ENCODE measurements at regions not wholly inside any gene's neighbourhood (a gene's known extent, or its start where the extent isn't known, plus 50 kb on each side); places are given as distances from the start of the nearest gene placed in this dataset.

GRCh38 chr7:85714043-85714578 lies 527.3 kb upstream of the SEMA3D start:
- H3K4me3 Mint-ChIP-seq (ENCODE audit: unreplicated experiment) = no peak overlapping the region
- H3K27ac Mint-ChIP-seq (ENCODE audit: low read depth, unreplicated experiment) = no peak overlapping the region
- intact Hi-C loops (cut with micrococcal nuclease) = no loop called here
- TF ChIP-seq CTCF (IDR thresholded peaks at IDR 0.05; ENCODE audit: unreplicated experiment) = no peak
- ChIA-PET POLR2A (no interaction called here), CTCF (no interaction called here)
- no TSS peak for BruUV-seq (replicated peaks)
- H3K9me3 Mint-ChIP-seq (ENCODE audit: unreplicated experiment) = no peaks in the 10 kb centered on the region
- no peak for DNase-seq (ENCODE audit: unreplicated experiment)
- no peaks in the 10 kb centered on the region for H3K4me1 Mint-ChIP-seq (ENCODE audit: insufficient read depth, unreplicated experiment)
- no peaks in the 10 kb centered on the region for H3K36me3 Mint-ChIP-seq (ENCODE audit: insufficient read depth, unreplicated experiment)
- H3K27me3 Mint-ChIP-seq (ENCODE audit: insufficient read depth, unreplicated experiment) = no peaks in the 10 kb centered on the region

DNA sequence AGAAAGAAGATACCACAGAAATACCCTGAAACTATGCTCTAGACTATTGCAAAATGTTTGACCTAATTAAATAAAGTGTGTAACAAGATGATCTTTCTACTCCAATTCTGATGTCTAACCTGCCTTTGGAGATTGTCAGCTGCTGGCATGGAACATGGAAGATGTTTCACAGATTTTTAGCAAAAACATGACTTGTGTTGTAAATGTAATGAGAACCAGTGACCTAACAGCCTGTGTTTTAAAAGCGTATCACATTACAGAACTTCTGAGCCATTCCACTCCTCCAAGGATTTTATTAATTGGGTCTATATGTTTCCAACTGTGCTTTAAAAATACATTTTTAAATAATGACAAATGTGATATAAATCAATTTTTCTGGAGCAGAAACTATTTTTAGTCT lies 526.3 kb upstream of the SEMA3D start:
- H3K27me3 Mint-ChIP-seq (ENCODE audit: insufficient read depth, unreplicated experiment) = no peaks in the 10 kb centered on the region
- no peak for TF ChIP-seq CTCF (IDR thresholded peaks at IDR 0.05; ENCODE audit: unreplicated experiment)
- ChIA-PET POLR2A (no interaction called here), CTCF (no interaction called here)
- H3K36me3 Mint-ChIP-seq (ENCODE audit: insufficient read depth, unreplicated experiment) = no peaks in the 10 kb centered on the region
- H3K4me1 Mint-ChIP-seq (ENCODE audit: insufficient read depth, unreplicated experiment) = no peaks in the 10 kb centered on the region
- H3K4me3 Mint-ChIP-seq (ENCODE audit: unreplicated experiment) = no peak overlapping the region
- no TSS peak for BruUV-seq (replicated peaks)
- no peak for DNase-seq (ENCODE audit: unreplicated experiment)
- H3K27ac Mint-ChIP-seq (ENCODE audit: low read depth, unreplicated experiment) = no peak overlapping the region
- H3K9me3 Mint-ChIP-seq (ENCODE audit: unreplicated experiment) = no peaks in the 10 kb centered on the region
- intact Hi-C loops (cut with micrococcal nuclease) = no loop called here

DNA sequence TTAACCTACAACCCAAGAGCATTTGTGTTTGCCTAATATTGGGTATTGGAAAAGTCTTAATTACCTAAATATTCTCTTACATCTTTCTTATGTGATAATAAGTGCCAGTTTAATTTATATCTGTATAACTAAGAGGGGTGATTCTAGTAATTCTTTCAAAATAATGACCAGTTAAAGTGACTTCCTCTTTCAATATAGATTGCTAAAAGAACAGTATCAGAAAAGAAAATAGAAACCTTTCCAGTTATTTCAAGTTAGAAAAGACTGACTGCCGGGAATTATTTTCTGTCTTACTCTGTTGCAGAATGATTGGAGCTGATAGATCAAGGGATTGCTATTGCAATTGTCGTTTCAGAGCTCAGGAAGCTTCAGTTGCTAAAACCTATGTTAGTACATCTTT lies 525.0 kb upstream of the SEMA3D start:
- BruUV-seq (replicated peaks) = no TSS peak
- Mint-ChIP-seq H3K27ac (ENCODE audit: low read depth, unreplicated experiment) (no peak overlapping the region), H3K4me1 (ENCODE audit: insufficient read depth, unreplicated experiment) (no peaks in the 10 kb centered on the region), H3K27me3 (ENCODE audit: insufficient read depth, unreplicated experiment) (no peaks in the 10 kb centered on the region), H3K36me3 (ENCODE audit: insufficient read depth, unreplicated experiment) (no peaks in the 10 kb centered on the region), H3K9me3 (ENCODE audit: unreplicated experiment) (no peaks in the 10 kb centered on the region), H3K4me3 (ENCODE audit: unreplicated experiment) (no peak overlapping the region)
- CTCF ChIA-PET = interaction anchor here (1.1 kb wide), 1 partner anchor 8 kb away, joined by 3 read pairs; no protein-coding TSS in a partner anchor
- no peak for TF ChIP-seq CTCF (IDR thresholded peaks at IDR 0.05; ENCODE audit: unreplicated experiment)
- DNase-seq (ENCODE audit: unreplicated experiment) = no peak
- POLR2A ChIA-PET = no interaction called here
- intact Hi-C loops (cut with micrococcal nuclease) = no loop called here

- intact Hi-C loops (cut with micrococcal nuclease) = no loop called here
- POLR2A ChIA-PET = no interaction called here
- no TSS peak for BruUV-seq (replicated peaks)
Observed at GRCh38 chr7:85710960-85711359, 524.1 kb upstream of the SEMA3D start.

More at GRCh38 chr7:85710960-85711359, 524.1 kb upstream of the SEMA3D start:
- CTCF ChIA-PET = interaction anchor here (0.8 to 1.1 kb wide), 2 partner anchors 9 to 157 kb away, joined by 3 read pairs; no protein-coding TSS in a partner anchor
- no peak overlapping the region for H3K27ac Mint-ChIP-seq (ENCODE audit: low read depth, unreplicated experiment)
- no peaks in the 10 kb centered on the region for H3K27me3 Mint-ChIP-seq (ENCODE audit: insufficient read depth, unreplicated experiment)
- no peak overlapping the region for H3K4me3 Mint-ChIP-seq (ENCODE audit: unreplicated experiment)
- no peaks in the 10 kb centered on the region for H3K4me1 Mint-ChIP-seq (ENCODE audit: insufficient read depth, unreplicated experiment)
- TF ChIP-seq CTCF (IDR thresholded peaks at IDR 0.05; ENCODE audit: unreplicated experiment) = no peak
- no peak for DNase-seq (ENCODE audit: unreplicated experiment)
- no peaks in the 10 kb centered on the region for H3K9me3 Mint-ChIP-seq (ENCODE audit: unreplicated experiment)
- no peaks in the 10 kb centered on the region for H3K36me3 Mint-ChIP-seq (ENCODE audit: insufficient read depth, unreplicated experiment)

Measured in MCF 10A (cell line).